ENCODE measurements at regions not wholly inside any gene's neighbourhood (a gene's known extent, or its start where the extent isn't known, plus 50 kb on each side); places are given as distances from the start of the nearest gene placed in this dataset.
"Not testable (repeated sequence)": the region's sequence is repeated elsewhere in the genome, so short reads cannot be mapped to it uniquely, and the experiment has no call there.

DNA sequence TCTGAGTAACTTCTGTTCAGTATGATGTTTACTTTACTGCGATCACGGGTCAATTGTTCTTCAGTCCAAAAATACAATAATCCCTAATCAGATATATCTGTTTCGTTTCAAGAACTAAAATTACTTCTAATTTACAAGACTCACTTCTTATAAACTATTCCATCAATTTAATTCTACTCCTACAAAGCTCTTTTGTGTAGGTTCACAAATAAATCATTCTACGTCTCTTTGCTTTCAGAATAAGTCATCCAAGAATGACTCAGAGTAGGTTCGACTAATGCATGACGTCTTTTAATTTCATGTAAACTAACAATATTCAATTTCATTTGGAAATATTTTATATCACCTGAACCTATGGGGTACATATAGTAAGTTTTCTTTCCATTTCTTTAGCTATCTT is 571.9 kb downstream of the PCDH11X start:
- TF ChIP-seq, protein P1, sequence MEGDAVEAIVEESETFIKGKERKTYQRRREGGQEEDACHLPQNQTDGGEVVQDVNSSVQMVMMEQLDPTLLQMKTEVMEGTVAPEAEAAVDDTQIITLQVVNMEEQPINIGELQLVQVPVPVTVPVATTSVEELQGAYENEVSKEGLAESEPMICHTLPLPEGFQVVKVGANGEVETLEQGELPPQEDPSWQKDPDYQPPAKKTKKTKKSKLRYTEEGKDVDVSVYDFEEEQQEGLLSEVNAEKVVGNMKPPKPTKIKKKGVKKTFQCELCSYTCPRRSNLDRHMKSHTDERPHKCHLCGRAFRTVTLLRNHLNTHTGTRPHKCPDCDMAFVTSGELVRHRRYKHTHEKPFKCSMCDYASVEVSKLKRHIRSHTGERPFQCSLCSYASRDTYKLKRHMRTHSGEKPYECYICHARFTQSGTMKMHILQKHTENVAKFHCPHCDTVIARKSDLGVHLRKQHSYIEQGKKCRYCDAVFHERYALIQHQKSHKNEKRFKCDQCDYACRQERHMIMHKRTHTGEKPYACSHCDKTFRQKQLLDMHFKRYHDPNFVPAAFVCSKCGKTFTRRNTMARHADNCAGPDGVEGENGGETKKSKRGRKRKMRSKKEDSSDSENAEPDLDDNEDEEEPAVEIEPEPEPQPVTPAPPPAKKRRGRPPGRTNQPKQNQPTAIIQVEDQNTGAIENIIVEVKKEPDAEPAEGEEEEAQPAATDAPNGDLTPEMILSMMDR (IDR thresholded peaks at IDR 0.05): not testable (repeated sequence)
- not testable (repeated sequence) for TF ChIP-seq POLR2A (IDR thresholded peaks at IDR 0.05)

Measured in body of pancreas (tissue), 4 donors.